Thoracic aorta (tissue), 2 donors: ENCODE measurements at regions not wholly inside any gene's neighbourhood (a gene's known extent, or its start where the extent isn't known, plus 50 kb on each side); places are given as distances from the start of the nearest gene placed in this dataset.

ENCODE experiments used
- ATAC-seq: fragments of 150-250 bp; one replicate; pipeline ENCODE4 v1.8.0; 2017; ENCODE audit warnings: low read depth; ENCODE audit not compliant: insufficient number of reproducible peaks, low FRiP score
- DNase-seq: peaks from one replicate; pipeline ENCODE4 v3.0.0-alpha.2; 2020; ENCODE audit warnings: low spot score
- H3K27ac ChIP-seq, 2 donors: fragments of 200-600 bp; sonication (generic); 1 replicate in 1 of 2; 2 replicates in 1 of 2; pipeline ENCODE4 v1.5.1; 2016; ENCODE audit warnings: mild to moderate bottlenecking in 2 of 2, moderate library complexity in 2 of 2
- H3K27me3 ChIP-seq: fragments of 200-600 bp; sonication (generic); replicated peaks from 2 replicates; pipeline ENCODE4 v1.6.0; 2016; ENCODE audit warnings: mild to moderate bottlenecking; ENCODE audit not compliant: insufficient read depth
- H3K36me3 ChIP-seq: fragments of 200-600 bp; sonication (generic); one replicate; pipeline ENCODE4 v1.5.1; 2016
- H3K4me1 ChIP-seq, 2 donors: fragments of 200-600 bp; sonication (generic); 1 replicate in 1 of 2; 2 replicates in 1 of 2; pipeline versions ENCODE4 v1.5.1 to v1.6.0; 2016; ENCODE audit warnings: low read depth in 2 of 2, mild to moderate bottlenecking in 1 of 2; ENCODE audit not compliant: control insufficient read depth in 1 of 2
- H3K4me3 ChIP-seq: fragments of 200-600 bp; sonication (generic); 2 replicates; pipeline ENCODE4 v1.5.1; 2016; ENCODE audit warnings: mild to moderate bottlenecking
- H3K9me3 ChIP-seq: fragments of 200-600 bp; sonication (generic); 2 replicates; pipeline ENCODE4 v1.5.1; 2016
- TF ChIP-seq, protein P1 (sequence below): fragments of 200-600 bp; sonication (generic); IDR thresholded peaks from one replicate; pipeline ENCODE4 v1.5.1; 2019; ENCODE audit warnings: antibody characterized with exemption

DNA sequence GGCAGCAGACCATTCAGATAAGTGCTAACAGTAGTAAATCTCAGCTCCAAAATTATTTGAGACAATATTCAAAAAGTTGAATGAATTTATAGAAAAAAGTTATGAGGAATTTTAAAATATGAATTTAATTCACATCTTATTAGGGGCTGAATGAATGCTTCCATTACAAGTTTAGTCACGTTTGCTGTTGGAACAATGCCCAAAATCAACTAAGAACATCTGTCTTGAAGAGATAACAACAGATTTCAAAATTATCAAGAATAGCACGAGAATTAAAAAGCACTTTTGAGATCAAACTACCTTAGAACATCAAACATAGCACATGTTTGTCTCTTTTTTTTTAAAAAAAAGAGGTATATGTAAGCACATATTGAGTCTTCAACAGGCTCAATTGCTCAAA is 115.4 kb upstream of the PPFIA2 start:
- H3K36me3 ChIP-seq, result no peaks in the 10 kb centered on the region
- ATAC-seq (no peak), DNase-seq (no peak)
- no peaks in the 10 kb centered on the region for H3K9me3 ChIP-seq
- TF ChIP-seq, protein P1, sequence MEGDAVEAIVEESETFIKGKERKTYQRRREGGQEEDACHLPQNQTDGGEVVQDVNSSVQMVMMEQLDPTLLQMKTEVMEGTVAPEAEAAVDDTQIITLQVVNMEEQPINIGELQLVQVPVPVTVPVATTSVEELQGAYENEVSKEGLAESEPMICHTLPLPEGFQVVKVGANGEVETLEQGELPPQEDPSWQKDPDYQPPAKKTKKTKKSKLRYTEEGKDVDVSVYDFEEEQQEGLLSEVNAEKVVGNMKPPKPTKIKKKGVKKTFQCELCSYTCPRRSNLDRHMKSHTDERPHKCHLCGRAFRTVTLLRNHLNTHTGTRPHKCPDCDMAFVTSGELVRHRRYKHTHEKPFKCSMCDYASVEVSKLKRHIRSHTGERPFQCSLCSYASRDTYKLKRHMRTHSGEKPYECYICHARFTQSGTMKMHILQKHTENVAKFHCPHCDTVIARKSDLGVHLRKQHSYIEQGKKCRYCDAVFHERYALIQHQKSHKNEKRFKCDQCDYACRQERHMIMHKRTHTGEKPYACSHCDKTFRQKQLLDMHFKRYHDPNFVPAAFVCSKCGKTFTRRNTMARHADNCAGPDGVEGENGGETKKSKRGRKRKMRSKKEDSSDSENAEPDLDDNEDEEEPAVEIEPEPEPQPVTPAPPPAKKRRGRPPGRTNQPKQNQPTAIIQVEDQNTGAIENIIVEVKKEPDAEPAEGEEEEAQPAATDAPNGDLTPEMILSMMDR, result no peak
- no peak overlapping the region for H3K27ac ChIP-seq
- no peaks in the 10 kb centered on the region for H3K4me1 ChIP-seq
- no peaks in the 10 kb centered on the region for H3K27me3 ChIP-seq
- H3K4me3 ChIP-seq, result no peak overlapping the region

DNA sequence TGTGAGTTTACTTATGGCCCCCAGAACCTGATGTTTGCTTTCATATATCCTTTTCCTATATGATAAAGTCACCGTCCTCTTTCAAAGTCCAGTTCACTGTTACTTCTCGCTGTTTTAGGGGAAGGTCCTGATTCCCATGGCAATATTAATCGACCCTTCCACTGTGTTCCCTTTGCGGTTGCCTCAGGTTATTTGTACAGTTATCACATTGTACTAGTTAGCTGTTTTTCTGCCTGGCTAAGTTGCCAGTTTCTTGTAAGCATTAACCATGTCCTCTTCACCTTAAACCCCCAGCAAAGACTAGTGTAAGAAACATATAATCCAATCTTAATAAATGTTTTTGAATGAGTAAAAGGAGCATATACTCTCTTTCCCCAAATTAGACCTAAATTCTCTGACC is 115.0 kb upstream of the PPFIA2 start:
- Histone ChIP-seq H3K9me3 (no peaks in the 10 kb centered on the region), H3K27ac (no peak overlapping the region), H3K4me3 (no peak overlapping the region), H3K36me3 (no peaks in the 10 kb centered on the region), H3K4me1 (no peaks in the 10 kb centered on the region), H3K27me3 (no peaks in the 10 kb centered on the region)
- ATAC-seq (no peak), DNase-seq (no peak)
- TF ChIP-seq, protein P1, result no peak

DNA sequence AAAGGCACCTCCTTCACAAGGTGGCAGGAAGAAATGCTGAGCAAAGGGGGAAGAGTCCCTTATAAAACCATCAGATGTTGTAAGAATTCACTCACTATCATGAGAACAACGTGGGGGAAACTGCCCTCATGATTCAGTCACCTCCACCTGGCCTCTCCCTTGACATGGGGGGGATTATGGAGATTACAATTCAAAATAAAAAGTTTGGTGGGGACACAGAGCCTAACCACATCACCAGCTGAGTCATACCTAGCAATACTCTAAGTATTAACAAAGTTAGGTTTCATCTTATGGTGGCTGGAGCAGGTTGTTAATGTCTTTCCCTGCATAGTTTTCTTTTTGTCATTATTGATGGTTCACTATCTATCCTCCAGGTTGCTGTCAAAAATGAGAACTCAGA is 113.2 kb upstream of the PPFIA2 start:
- Histone ChIP-seq H3K27ac (no peak overlapping the region), H3K9me3 (no peaks in the 10 kb centered on the region), H3K36me3 (no peaks in the 10 kb centered on the region), H3K4me3 (no peak overlapping the region), H3K27me3 (no peaks in the 10 kb centered on the region), H3K4me1 (no peaks in the 10 kb centered on the region)
- TF ChIP-seq, protein P1, result no peak
- DNase-seq (no peak), ATAC-seq (no peak)

DNA sequence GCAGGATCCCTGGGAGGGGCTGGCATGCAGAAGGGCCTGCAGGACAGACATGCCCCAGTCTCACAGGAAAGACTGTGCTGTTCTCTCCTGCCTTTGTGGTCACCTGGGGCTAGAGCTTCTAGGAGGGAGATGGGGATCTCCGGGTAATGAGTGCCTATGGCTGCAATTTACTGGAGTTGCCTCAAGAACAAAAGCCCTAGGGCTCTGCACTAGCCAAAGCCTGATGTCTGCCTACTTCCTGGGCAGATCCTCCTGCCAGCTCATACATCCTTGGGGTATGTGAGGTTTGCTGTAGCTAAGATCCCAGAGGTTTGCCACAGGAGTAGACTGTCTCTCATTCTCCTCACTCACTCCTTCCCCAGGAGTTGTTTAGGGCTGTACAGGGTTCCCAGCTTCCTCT is 106.9 kb upstream of the PPFIA2 start:
- no peaks in the 10 kb centered on the region for H3K9me3 ChIP-seq
- no peaks in the 10 kb centered on the region for H3K36me3 ChIP-seq
- TF ChIP-seq, protein P1, result no peak
- ATAC-seq, result no peak
- DNase-seq, result no peak
- H3K4me3 ChIP-seq, result no peak overlapping the region
- H3K27ac ChIP-seq, result no peak overlapping the region
- no peaks in the 10 kb centered on the region for H3K4me1 ChIP-seq
- no peaks in the 10 kb centered on the region for H3K27me3 ChIP-seq

DNA sequence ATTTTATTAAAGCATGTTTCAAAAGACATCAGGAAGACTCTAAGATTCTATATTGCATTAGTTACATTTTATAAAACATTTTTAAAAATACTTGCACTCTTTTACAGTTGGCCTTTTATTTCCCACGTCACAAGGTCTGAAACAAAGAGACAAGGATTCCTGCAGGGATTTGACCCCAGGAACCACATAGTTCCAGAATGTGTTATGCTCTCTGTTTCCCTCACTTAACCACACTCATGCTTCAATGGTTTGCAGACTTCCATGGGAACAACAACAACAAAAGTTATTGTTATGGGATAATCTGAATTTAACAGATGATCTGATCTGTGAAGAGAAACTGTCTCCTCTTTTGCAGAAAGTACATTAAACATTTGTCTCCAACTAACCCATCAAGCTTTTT is 104.3 kb upstream of the PPFIA2 start:
- DNase-seq, result no peak
- H3K27ac ChIP-seq, result no peak overlapping the region
- H3K4me3 ChIP-seq, result no peak overlapping the region
- no peaks in the 10 kb centered on the region for H3K27me3 ChIP-seq
- H3K9me3 ChIP-seq, result no peaks in the 10 kb centered on the region
- no peaks in the 10 kb centered on the region for H3K4me1 ChIP-seq
- TF ChIP-seq, protein P1, result no peak
- ATAC-seq, result no peak
- no peaks in the 10 kb centered on the region for H3K36me3 ChIP-seq
